ENCODE measurements at regions not wholly inside any gene's neighbourhood (a gene's known extent, or its start where the extent isn't known, plus 50 kb on each side); places are given as distances from the start of the nearest gene placed in this dataset.

DNA sequence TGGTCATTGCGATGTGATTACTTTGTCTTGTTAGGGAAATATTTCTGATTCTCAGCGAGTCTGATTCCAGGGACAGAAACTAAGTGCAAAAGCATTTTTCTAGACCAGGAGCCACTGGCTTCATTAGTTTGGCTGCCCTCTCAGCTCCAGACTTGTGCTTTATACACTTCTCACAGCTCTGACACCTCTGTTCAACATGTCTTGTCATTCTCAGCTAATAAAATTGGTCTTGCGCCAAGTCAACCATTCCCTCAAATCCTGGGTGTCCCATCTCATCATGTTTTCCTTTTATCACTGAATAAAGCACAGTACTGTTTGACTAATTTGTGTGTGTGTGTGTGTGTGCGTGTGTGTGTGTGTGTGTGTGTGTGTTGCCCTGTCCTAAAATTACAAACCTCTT lies 215.5 kb upstream of the EPHA4 start (continued):
- TF ChIP-seq, protein P1, sequence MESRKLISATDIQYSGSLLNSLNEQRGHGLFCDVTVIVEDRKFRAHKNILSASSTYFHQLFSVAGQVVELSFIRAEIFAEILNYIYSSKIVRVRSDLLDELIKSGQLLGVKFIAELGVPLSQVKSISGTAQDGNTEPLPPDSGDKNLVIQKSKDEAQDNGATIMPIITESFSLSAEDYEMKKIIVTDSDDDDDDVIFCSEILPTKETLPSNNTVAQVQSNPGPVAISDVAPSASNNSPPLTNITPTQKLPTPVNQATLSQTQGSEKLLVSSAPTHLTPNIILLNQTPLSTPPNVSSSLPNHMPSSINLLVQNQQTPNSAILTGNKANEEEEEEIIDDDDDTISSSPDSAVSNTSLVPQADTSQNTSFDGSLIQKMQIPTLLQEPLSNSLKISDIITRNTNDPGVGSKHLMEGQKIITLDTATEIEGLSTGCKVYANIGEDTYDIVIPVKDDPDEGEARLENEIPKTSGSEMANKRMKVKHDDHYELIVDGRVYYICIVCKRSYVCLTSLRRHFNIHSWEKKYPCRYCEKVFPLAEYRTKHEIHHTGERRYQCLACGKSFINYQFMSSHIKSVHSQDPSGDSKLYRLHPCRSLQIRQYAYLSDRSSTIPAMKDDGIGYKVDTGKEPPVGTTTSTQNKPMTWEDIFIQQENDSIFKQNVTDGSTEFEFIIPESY (IDR thresholded peaks at IDR 0.05; ENCODE audit: borderline replicate concordance, low read depth) = no peak
- TF ChIP-seq GABPA (IDR thresholded peaks at IDR 0.05; ENCODE audit: low read depth) = no peak

DNA sequence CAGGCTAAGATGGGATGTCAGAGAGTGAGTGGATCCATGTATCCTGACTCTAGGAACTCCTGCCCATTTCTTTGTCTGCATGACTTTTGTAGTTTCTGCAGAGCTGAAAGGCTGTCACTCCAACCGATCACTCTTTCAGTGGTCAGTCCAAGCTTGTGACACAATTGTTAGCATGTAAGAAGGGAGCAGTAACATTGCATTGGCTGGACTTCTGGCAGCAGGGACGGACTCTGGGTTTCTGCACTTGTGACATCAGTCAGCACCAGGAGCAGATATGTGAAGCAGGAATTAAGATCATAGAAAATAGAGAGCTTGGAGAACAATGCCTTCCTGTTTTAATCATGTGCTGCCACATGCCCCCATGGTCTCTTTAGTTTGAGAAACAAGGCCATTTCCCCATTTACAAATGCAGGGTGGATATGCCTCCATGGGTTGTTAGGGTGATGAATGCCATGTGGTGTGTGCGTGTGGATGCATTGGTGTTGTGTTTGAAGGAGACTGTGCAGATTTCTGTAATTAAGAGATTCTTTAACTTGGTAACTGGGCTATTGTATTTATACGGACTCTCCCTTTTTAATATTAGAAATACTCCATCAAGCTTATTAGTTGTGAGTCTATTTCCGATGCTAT lies 214.3 kb upstream of the EPHA4 start:
- no peak overlapping the region for H3K4me2 ChIP-seq

More for the DNA sequence above, 214.3 kb upstream of the EPHA4 start:
- no peak for DNase-seq
- Histone ChIP-seq H3K27ac (ENCODE audit: low read depth in 2 of 2, low read length in 1 of 2) (no peak overlapping the region), H3K9me3 (no peaks in the 10 kb centered on the region), H3K4me1 (ENCODE audit: control insufficient read depth in 1 of 2, insufficient read depth in 2 of 2, low read depth in 1 of 2, low read length in 1 of 2) (no peaks in the 10 kb centered on the region), H3K4me3 (ENCODE audit: low read depth in 2 of 2, low read length in 1 of 2) (no peak overlapping the region), H3K9ac (no peak overlapping the region), H3F3A (replicated peaks; ENCODE audit: insufficient read depth) (no peaks in the 10 kb centered on the region), H3K79me2 (ENCODE audit: insufficient read depth) (no peaks in the 10 kb centered on the region), H2AFZ (ENCODE audit: low read depth) (no peak overlapping the region), H4K20me1 (ENCODE audit: insufficient read depth) (no peaks in the 10 kb centered on the region), H3K27me3 (ENCODE audit: insufficient read depth) (no peaks in the 10 kb centered on the region), H3K9me2 (no peaks in the 10 kb centered on the region), H3K36me3 (replicated peaks in 1 of 2; ENCODE audit: control insufficient read depth in 1 of 2, insufficient read depth in 2 of 2, low read length in 1 of 2) (no peaks in the 10 kb centered on the region)
- ChIA-PET POLR2A (no interaction called here), CTCF (no interaction called here)
- no peak for TF ChIP-seq NRF1 (IDR thresholded peaks at IDR 0.05; ENCODE audit: low read depth, low read length)
- TF ChIP-seq, protein P2, sequence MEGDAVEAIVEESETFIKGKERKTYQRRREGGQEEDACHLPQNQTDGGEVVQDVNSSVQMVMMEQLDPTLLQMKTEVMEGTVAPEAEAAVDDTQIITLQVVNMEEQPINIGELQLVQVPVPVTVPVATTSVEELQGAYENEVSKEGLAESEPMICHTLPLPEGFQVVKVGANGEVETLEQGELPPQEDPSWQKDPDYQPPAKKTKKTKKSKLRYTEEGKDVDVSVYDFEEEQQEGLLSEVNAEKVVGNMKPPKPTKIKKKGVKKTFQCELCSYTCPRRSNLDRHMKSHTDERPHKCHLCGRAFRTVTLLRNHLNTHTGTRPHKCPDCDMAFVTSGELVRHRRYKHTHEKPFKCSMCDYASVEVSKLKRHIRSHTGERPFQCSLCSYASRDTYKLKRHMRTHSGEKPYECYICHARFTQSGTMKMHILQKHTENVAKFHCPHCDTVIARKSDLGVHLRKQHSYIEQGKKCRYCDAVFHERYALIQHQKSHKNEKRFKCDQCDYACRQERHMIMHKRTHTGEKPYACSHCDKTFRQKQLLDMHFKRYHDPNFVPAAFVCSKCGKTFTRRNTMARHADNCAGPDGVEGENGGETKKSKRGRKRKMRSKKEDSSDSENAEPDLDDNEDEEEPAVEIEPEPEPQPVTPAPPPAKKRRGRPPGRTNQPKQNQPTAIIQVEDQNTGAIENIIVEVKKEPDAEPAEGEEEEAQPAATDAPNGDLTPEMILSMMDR (IDR thresholded peaks at IDR 0.05) = no peak
- no peak for TF ChIP-seq JUND (IDR thresholded peaks at IDR 0.05)
- TF ChIP-seq, protein P3, sequence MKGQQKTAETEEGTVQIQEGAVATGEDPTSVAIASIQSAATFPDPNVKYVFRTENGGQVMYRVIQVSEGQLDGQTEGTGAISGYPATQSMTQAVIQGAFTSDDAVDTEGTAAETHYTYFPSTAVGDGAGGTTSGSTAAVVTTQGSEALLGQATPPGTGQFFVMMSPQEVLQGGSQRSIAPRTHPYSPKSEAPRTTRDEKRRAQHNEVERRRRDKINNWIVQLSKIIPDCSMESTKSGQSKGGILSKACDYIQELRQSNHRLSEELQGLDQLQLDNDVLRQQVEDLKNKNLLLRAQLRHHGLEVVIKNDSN (IDR thresholded peaks at IDR 0.05; ENCODE audit: borderline replicate concordance, low read depth) = no peak
- TF ChIP-seq POLR2AphosphoS5 (IDR thresholded peaks at IDR 0.05; ENCODE audit: low read depth, low read length) = no peak
- TF ChIP-seq SMC3 (IDR thresholded peaks at IDR 0.05; ENCODE audit: low read depth, low read length) = no peak
- TF ChIP-seq, protein P4, sequence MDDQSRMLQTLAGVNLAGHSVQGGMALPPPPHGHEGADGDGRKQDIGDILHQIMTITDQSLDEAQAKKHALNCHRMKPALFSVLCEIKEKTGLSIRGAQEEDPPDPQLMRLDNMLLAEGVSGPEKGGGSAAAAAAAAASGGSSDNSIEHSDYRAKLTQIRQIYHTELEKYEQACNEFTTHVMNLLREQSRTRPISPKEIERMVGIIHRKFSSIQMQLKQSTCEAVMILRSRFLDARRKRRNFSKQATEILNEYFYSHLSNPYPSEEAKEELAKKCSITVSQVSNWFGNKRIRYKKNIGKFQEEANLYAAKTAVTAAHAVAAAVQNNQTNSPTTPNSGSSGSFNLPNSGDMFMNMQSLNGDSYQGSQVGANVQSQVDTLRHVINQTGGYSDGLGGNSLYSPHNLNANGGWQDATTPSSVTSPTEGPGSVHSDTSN (IDR thresholded peaks at IDR 0.05) = no peak
- TF ChIP-seq TEAD4 (IDR thresholded peaks at IDR 0.05; ENCODE audit: borderline replicate concordance, insufficient read depth) = no peak
- WGBS (ENCODE audit: low lambda C conversion rate) = 15% methylated on average over 5 of the region's 5 CpGs
